ENCODE measurements at regions not wholly inside any gene's neighbourhood (a gene's known extent, or its start where the extent isn't known, plus 50 kb on each side); places are given as distances from the start of the nearest gene placed in this dataset.

DNA sequence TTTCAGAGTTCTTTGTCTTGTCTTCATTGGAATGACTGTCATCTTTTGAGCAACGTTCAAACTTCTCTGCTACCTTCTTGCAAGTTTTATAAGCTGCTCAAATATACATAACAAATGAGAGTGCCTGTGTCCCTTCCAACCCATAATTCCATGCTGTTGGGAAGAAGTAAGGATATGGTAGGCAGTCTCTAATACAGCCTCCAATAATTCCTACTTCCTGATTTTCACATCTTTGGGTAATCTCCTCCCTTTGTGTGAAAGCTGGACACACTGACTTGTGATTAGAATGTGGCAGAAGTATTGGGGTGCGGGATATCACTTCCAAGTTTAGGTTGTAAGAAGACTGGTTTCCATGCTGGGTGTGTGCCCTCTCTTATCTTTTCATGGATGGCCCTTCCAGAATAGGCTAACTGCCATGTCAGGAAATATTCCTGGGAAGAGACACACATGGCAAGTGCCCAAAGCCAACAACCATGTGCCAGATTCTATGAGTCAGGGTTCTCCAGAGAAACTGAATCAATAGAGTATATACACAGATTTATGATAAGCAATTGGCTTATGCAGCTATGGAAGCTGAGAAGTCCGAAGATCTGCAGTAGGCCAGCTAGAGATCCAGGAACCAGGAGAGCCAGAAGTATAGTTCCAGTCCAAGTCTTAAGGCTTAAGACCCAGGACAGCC lies 531.3 kb downstream of the NTRK2 start:
- Histone ChIP-seq H3K9me3 (ENCODE audit: insufficient read depth, low read length, severe bottlenecking) (no peaks in the 10 kb centered on the region), H3K4me3 (ENCODE audit: low read depth in 1 of 2, low read length in 2 of 2) (no peak overlapping the region), H3K4me1 (ENCODE audit: insufficient read depth, low read length) (no peaks in the 10 kb centered on the region), H2AFZ (ENCODE audit: low read depth, low read length) (no peak overlapping the region), H3K4me2 (ENCODE audit: insufficient read depth, low read length) (no peak overlapping the region), H3K27me3 (ENCODE audit: insufficient read depth, low read length, poor library complexity) (no peaks in the 10 kb centered on the region), H3K9ac (ENCODE audit: low read depth, low read length) (no peak overlapping the region), H4K20me1 (ENCODE audit: insufficient read depth, low read length) (no peaks in the 10 kb centered on the region), H3K79me2 (ENCODE audit: insufficient read depth, low read length) (no peaks in the 10 kb centered on the region), H3K27ac (ENCODE audit: low read length) (no peak overlapping the region), H3K36me3 (ENCODE audit: insufficient read depth, low read length) (no peaks in the 10 kb centered on the region)
- ATAC-seq (ENCODE audit: insufficient read depth, low read depth) (no peak), DNase-seq (no peak)
- no peak for TF ChIP-seq EZH2 (IDR thresholded peaks at IDR 0.05; ENCODE audit: borderline replicate concordance, low read depth, low read length, severe bottlenecking)
- TF ChIP-seq, protein P1, sequence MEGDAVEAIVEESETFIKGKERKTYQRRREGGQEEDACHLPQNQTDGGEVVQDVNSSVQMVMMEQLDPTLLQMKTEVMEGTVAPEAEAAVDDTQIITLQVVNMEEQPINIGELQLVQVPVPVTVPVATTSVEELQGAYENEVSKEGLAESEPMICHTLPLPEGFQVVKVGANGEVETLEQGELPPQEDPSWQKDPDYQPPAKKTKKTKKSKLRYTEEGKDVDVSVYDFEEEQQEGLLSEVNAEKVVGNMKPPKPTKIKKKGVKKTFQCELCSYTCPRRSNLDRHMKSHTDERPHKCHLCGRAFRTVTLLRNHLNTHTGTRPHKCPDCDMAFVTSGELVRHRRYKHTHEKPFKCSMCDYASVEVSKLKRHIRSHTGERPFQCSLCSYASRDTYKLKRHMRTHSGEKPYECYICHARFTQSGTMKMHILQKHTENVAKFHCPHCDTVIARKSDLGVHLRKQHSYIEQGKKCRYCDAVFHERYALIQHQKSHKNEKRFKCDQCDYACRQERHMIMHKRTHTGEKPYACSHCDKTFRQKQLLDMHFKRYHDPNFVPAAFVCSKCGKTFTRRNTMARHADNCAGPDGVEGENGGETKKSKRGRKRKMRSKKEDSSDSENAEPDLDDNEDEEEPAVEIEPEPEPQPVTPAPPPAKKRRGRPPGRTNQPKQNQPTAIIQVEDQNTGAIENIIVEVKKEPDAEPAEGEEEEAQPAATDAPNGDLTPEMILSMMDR (IDR thresholded peaks at IDR 0.05; ENCODE audit: borderline replicate concordance, extremely low read depth, low read length, poor library complexity, severe bottlenecking): no peak

DNA sequence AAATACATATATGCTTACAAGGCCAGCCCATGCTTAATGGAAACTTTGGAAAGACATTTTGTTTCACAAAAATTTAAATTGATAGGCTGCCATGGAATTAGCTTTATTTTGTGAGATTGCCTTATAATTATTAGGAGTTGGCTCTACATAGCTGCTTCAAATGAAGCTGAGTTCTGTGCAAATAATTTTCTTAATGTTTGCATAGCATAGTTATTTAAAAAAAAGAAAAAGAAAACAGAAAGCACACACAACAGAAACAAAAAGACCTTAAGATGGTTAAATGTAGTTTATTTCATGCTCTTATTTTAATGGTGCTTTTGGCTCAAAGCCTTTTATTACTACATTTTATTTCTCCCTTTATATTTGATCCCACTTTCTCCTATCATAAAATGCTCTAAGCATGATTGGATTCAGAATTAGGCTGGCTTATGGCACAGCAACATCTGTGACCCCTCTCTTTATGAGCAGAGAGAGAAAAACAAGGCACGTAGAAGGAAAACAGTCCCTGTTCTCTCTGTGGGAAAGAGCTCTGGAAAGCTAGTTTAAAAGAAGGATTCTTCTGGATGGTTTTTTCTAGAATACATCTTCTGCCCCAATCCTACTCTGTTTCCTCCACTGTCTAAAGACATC lies 530.5 kb downstream of the NTRK2 start:
- Histone ChIP-seq H3K9ac (ENCODE audit: low read depth, low read length) (no peak overlapping the region), H4K20me1 (ENCODE audit: insufficient read depth, low read length) (no peaks in the 10 kb centered on the region), H3K4me3 (ENCODE audit: low read depth in 1 of 2, low read length in 2 of 2) (no peak overlapping the region), H3K27ac (ENCODE audit: low read length) (no peak overlapping the region), H2AFZ (ENCODE audit: low read depth, low read length) (no peak overlapping the region), H3K36me3 (ENCODE audit: insufficient read depth, low read length) (no peaks in the 10 kb centered on the region), H3K4me1 (ENCODE audit: insufficient read depth, low read length) (no peaks in the 10 kb centered on the region), H3K4me2 (ENCODE audit: insufficient read depth, low read length) (no peak overlapping the region), H3K79me2 (ENCODE audit: insufficient read depth, low read length) (no peaks in the 10 kb centered on the region), H3K27me3 (ENCODE audit: insufficient read depth, low read length, poor library complexity) (no peaks in the 10 kb centered on the region), H3K9me3 (ENCODE audit: insufficient read depth, low read length, severe bottlenecking) (no peaks in the 10 kb centered on the region)
- DNase-seq: no peak
- ATAC-seq (ENCODE audit: insufficient read depth, low read depth): no peak
- no peak for TF ChIP-seq EZH2 (IDR thresholded peaks at IDR 0.05; ENCODE audit: borderline replicate concordance, low read depth, low read length, severe bottlenecking)
- TF ChIP-seq, protein P1 (IDR thresholded peaks at IDR 0.05; ENCODE audit: borderline replicate concordance, extremely low read depth, low read length, poor library complexity, severe bottlenecking): no peak

DNA sequence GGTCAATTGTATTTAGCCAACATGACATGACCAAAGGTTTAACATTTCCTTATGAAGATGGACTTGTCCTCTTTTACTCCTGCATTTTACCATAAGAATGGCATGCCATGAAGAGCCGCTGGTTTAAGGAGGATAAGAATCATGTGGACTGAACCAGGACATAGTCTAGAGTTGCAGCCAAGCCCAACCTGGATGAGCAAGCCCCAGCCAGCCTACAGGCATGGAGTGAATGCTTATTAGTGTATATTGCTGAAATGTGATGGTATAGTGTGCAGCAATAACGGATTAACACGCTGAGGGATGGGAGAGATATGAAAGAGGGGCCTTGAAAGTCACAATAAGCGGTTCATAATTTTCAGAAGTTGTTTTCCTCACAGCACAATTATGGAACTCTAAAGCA lies 523.2 kb downstream of the NTRK2 start:
- no peaks in the 10 kb centered on the region for H3K9me3 ChIP-seq (ENCODE audit: insufficient read depth, low read length, severe bottlenecking)
- H3K9ac ChIP-seq (ENCODE audit: low read depth, low read length): no peak overlapping the region
- H3K4me2 ChIP-seq (ENCODE audit: insufficient read depth, low read length): no peak overlapping the region
- no peak for TF ChIP-seq EZH2 (IDR thresholded peaks at IDR 0.05; ENCODE audit: borderline replicate concordance, low read depth, low read length, severe bottlenecking)
- TF ChIP-seq, protein P1 (IDR thresholded peaks at IDR 0.05; ENCODE audit: borderline replicate concordance, extremely low read depth, low read length, poor library complexity, severe bottlenecking): no peak
- no peak overlapping the region for H2AFZ ChIP-seq (ENCODE audit: low read depth, low read length)
- H3K4me1 ChIP-seq (ENCODE audit: insufficient read depth, low read length): no peaks in the 10 kb centered on the region
- no peak overlapping the region for H3K4me3 ChIP-seq (ENCODE audit: low read depth in 1 of 2, low read length in 2 of 2)
- DNase-seq: no peak
- H4K20me1 ChIP-seq (ENCODE audit: insufficient read depth, low read length): no peaks in the 10 kb centered on the region
- H3K36me3 ChIP-seq (ENCODE audit: insufficient read depth, low read length): no peaks in the 10 kb centered on the region
- H3K27me3 ChIP-seq (ENCODE audit: insufficient read depth, low read length, poor library complexity): no peaks in the 10 kb centered on the region
- H3K79me2 ChIP-seq (ENCODE audit: insufficient read depth, low read length): no peaks in the 10 kb centered on the region
- ATAC-seq (ENCODE audit: insufficient read depth, low read depth): no peak
- no peak overlapping the region for H3K27ac ChIP-seq (ENCODE audit: low read length)

All from DND-41 (cell line).